Natural killer cell treated with Interleukin-12 subunit alpha and Interleukin-12 subunit beta and Interleukin-15 and Interleukin-18, amount 100 ng/mL, for 72 hours (primary cell): ENCODE measurements at regions not wholly inside any gene's neighbourhood (a gene's known extent, or its start where the extent isn't known, plus 50 kb on each side); places are given as distances from the start of the nearest gene placed in this dataset.
A peak's percentile ranks its signal among the peaks of the same experiment; 100 is the strongest.

Experiments
- ATAC-seq, 2 donors: fragments of 150-1000 bp; cut with Tn5 transposase in 1 of 2; sonication (Bioruptor Pico), chemical (Tn5 transposase) in 1 of 2; 2 replicates each; pipeline ENCODE4 v1.10.0; 2021
- DNase-seq: peaks from one replicate; pipeline ENCODE4 v3.0.0; 2022; ENCODE audit warnings: low spot score
- H3K27ac Mint-ChIP-seq, 2 donors: 1 replicate in 1 of 2; 2 replicates in 1 of 2; pipeline ENCODE4 v1.8.0; 2022; ENCODE audit warnings: mixed read lengths in 2 of 2, mild to moderate bottlenecking in 1 of 2, moderate library complexity in 1 of 2
- H3K27me3 Mint-ChIP-seq, 2 donors: 1 replicate in 1 of 2; 2 replicates in 1 of 2; pipeline ENCODE4 v1.8.0; 2022; ENCODE audit warnings: mixed read lengths in 2 of 2
- H3K36me3 Mint-ChIP-seq: one replicate; pipeline ENCODE4 v1.8.0; 2022; ENCODE audit warnings: mixed read lengths
- H3K4me1 Mint-ChIP-seq, 2 donors: 1 replicate in 1 of 2; 2 replicates in 1 of 2; pipeline ENCODE4 v1.8.0; 2022; ENCODE audit warnings: low read depth in 2 of 2, mixed read lengths in 2 of 2, mild to moderate bottlenecking in 1 of 2
- H3K4me3 Mint-ChIP-seq: one replicate; pipeline ENCODE4 v1.8.0; 2022; ENCODE audit warnings: mixed read lengths
- H3K9me3 Mint-ChIP-seq: 2 replicates; pipeline ENCODE4 v1.8.0; 2022; ENCODE audit warnings: mixed read lengths

DNA sequence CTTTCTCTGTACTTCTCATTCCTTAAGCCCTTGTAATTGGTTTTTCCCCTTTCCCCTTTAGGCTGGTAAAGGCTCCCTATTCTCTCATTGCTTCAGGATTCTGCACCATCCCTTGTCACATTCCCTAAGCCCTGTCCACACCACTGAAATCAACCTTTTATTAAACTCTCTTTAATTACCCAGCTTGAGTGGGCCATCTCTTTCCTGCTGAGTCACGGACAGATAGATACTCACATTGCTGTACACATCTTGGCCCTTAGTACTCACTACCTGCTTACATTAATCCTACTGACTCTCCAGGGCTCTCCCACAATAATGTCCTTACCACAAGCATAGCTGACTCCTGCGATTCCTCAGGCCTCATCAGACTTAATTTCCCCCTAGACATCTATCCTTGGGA, 94.0 kb upstream of the PCGF5 start:
- H3K4me3 Mint-ChIP-seq, result no peak overlapping the region
- H3K36me3 Mint-ChIP-seq, result no peaks in the 10 kb centered on the region
- ATAC-seq (no peak), DNase-seq (no peak)
- peaks cover 22 to 35% of the 10 kb centered on the region in 2 donors for H3K27me3 Mint-ChIP-seq
- H3K9me3 Mint-ChIP-seq, result no peaks in the 10 kb centered on the region
- no peak overlapping the region for H3K27ac Mint-ChIP-seq
- H3K4me1 Mint-ChIP-seq, result peaks cover 4 to 6% of the 10 kb centered on the region in 2 donors

DNA sequence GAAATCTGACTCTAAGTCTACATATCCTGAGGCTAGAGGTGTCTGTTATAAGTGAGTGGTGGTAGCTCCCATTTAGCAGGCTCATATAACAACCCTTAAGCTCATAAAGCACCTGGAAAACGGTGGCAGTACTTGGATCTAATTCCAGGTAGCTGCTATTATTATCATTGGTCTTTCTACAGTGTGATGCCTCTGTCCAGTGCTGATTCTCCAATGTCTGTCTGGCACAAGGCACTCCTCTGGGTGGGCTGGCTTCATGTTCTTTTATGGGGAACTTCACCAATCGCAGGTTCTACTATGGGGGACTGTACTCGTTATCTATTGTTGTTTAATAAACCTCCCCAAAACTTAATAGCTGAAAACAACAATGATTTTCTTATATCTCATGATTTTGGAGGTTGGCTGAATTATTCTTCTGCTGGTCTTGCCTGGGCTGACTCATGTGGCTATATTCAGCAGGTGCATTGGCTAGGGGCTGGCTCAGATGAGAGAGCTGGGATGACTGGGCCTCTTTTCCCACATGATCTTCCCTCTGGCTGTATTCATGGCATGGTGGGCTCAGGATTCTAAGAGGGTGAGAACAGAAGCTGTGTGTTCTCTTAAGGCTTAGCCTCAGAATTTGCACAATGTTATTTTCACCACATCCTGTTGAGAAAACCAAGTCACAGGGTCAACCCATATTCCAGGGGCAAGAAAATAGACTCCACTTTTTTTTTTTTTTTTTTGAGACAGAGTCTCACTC, 93.0 kb upstream of the PCGF5 start:
- Mint-ChIP-seq H3K27ac (peak overlapping the region in 1 of 2 donors; percentile 46), H3K4me3 (no peak overlapping the region), H3K27me3 (peaks cover 21 to 33% of the 10 kb centered on the region in 2 donors), H3K9me3 (no peaks in the 10 kb centered on the region), H3K36me3 (no peaks in the 10 kb centered on the region), H3K4me1 (peaks cover 4 to 6% of the 10 kb centered on the region in 2 donors)
- no peak for ATAC-seq
- no peak for DNase-seq

DNA sequence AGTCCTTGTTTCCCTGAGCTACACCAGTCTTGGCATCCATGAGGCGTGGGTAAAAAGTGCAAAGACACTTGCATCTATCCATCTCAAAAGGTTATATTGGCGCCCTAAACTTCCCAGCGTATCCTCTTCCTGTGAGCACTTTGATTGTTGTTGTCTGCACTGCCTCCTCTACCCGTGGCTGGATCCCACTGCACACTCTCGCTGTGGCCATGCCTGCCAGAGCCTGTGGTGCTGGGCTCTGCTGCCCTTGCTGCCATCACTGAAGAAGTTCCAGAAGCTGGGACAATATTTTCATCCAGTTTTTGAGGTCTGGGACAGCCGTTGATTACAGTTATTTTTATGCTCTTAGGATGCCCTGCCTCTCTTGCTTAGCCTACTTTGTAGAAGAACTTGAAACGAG, 85.3 kb upstream of the PCGF5 start:
- no peak overlapping the region for H3K4me3 Mint-ChIP-seq

DNA sequence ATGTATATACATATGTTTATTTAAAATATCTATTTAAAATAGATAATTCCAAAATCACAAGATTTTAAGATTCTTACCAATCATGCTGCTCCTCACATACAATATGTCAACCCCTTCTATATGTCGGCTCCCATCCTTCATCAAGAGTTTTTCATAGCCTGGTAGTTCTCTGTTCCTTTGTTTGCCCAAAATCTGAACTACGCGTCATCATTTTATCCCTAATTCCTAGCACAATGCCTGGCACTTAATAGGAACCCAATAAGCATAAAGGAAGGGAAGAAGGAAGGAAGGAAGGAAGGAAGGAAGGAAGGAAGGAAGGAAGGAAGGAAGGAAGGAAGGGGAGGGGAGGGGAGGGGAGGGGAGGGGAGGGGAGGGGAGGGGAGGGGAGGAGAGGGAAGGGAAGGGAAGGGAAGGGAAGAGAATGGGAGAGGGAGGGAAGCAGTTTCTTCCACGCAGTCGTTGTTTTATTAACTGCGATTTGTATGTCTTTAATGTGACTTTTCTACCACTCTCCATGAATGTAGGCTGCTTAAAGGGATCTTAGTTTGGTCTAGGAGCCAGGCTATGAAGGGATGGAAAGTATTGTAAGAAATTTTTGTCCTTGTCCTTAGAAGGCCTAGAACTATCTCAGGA, 83.3 kb upstream of the PCGF5 start:
- H3K9me3 Mint-ChIP-seq, result no peaks in the 10 kb centered on the region
- ATAC-seq (no peak), DNase-seq (no peak)
- no peak overlapping the region for H3K27ac Mint-ChIP-seq
- H3K36me3 Mint-ChIP-seq, result no peaks in the 10 kb centered on the region
- no peak overlapping the region for H3K4me3 Mint-ChIP-seq
- H3K27me3 Mint-ChIP-seq, result peaks cover 5 to 7% of the 10 kb centered on the region in 2 donors
- H3K4me1 Mint-ChIP-seq, result peaks cover 0 to 9% of the 10 kb centered on the region in 2 donors

More for the DNA sequence above, 85.3 kb upstream of the PCGF5 start:
- Mint-ChIP-seq H3K9me3 (no peaks in the 10 kb centered on the region), H3K27ac (no peak overlapping the region), H3K4me1 (no peaks in the 10 kb centered on the region), H3K36me3 (no peaks in the 10 kb centered on the region), H3K27me3 (peaks cover 4 to 8% of the 10 kb centered on the region in 2 donors)
- DNase-seq (no peak), ATAC-seq (no peak)

DNA sequence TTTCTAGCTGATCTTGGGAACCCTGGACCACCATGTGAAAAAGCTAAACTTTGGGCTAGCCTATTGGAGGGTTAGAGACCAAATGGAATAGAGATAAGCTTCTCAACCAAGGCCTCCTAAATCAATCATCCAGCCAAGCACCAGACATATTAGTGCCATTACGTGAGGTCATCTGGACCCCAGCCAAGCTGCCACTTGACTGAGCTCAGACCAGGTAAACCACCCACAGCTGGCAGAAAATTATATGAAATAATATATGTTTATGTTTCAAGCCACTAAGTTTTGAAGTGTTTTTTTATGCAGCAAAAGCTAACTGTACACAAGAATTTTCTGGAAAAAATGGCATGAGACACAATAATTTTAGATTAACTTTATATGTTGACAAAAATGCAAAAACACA, 82.6 kb upstream of the PCGF5 start:
- H3K27me3 Mint-ChIP-seq, result peaks cover 5 to 7% of the 10 kb centered on the region in 2 donors
- H3K4me3 Mint-ChIP-seq, result no peak overlapping the region
- H3K4me1 Mint-ChIP-seq, result peaks cover 0 to 9% of the 10 kb centered on the region in 2 donors
- H3K27ac Mint-ChIP-seq, result no peak overlapping the region
- DNase-seq (no peak), ATAC-seq (no peak)
- no peaks in the 10 kb centered on the region for H3K9me3 Mint-ChIP-seq
- no peaks in the 10 kb centered on the region for H3K36me3 Mint-ChIP-seq

DNA sequence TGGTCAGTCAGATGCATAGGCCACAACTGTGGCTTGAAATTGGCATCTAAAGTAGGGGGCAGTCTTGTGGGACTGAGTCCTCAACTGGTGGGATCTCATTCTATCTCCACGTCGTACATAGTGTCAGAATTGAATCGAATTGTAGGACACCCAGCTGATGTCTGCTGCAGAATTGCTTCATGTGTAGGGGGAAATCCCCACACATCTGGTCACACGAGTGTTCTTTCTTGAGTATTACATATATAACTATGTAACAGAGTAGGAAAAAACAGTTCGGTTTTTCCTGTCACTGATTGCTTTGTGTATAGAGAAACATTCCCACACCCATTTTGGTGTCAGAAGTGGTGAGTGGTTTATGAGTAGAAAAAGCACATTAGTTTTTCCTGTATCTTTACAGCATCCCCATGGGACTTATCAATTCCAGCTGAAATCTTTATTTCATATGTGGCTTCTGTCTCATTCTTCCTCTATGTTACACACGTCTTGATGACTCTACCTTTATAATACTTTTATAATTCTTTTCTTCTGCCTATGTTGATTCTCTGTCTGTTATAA, 79.4 kb upstream of the PCGF5 start:
- Mint-ChIP-seq H3K4me3 (no peak overlapping the region), H3K36me3 (no peaks in the 10 kb centered on the region), H3K9me3 (no peaks in the 10 kb centered on the region), H3K27ac (peak overlapping the region in 1 of 2 donors; percentile 69), H3K27me3 (peaks cover 3 to 9% of the 10 kb centered on the region in 2 donors), H3K4me1 (peaks cover 0 to 16% of the 10 kb centered on the region in 2 donors)
- DNase-seq (no peak), ATAC-seq (no peak)

DNA sequence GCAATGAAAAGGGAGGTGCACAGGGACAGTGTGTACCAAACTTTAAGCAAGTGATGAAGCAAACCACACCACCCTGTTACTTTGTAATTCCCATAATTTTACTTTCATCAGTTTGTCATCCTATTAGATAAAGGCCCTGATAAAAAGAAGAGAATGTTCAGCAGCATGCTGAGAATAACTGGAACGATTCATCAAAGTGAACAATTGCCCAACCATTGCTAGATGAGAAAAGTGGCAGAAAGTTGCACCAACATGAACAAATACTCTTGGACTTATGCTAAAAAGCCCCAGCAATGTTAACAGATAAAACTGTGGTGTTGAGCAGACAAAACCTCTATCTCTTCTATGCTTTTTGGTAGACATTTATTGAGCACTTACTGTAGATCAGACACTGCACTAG, 75.5 kb upstream of the PCGF5 start:
- no peak for ATAC-seq
- Mint-ChIP-seq H3K4me3 (no peak overlapping the region), H3K36me3 (no peaks in the 10 kb centered on the region), H3K4me1 (peaks cover 0 to 16% of the 10 kb centered on the region in 2 donors), H3K27me3 (peaks cover 18 to 26% of the 10 kb centered on the region in 2 donors), H3K27ac (no peak overlapping the region), H3K9me3 (no peaks in the 10 kb centered on the region)
- no peak for DNase-seq

DNA sequence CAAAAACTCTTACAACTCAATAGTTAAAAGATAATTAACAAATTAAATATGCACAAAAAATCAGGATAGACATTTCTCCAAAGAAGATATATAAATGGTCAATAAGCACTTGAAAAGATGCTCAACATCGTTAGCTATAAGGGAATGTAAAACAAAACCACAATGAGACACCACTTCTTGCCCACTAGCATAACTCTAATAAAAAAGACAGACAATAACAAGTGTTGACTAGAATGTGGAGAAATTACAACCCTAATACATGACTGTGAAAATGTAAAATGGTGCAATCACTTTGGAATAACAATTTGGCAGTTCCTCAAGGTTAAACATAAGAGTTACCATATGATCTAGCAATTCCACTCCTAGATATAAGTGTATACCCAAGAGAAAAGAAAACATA, 74.3 kb upstream of the PCGF5 start:
- H3K27ac Mint-ChIP-seq, result no peak overlapping the region
- H3K27me3 Mint-ChIP-seq, result peaks cover 16 to 26% of the 10 kb centered on the region in 2 donors
- no peak for DNase-seq
- ATAC-seq, result no peak
- H3K4me1 Mint-ChIP-seq, result peaks cover 0 to 16% of the 10 kb centered on the region in 2 donors
- H3K36me3 Mint-ChIP-seq, result no peaks in the 10 kb centered on the region
- H3K4me3 Mint-ChIP-seq, result no peak overlapping the region
- no peaks in the 10 kb centered on the region for H3K9me3 Mint-ChIP-seq

DNA sequence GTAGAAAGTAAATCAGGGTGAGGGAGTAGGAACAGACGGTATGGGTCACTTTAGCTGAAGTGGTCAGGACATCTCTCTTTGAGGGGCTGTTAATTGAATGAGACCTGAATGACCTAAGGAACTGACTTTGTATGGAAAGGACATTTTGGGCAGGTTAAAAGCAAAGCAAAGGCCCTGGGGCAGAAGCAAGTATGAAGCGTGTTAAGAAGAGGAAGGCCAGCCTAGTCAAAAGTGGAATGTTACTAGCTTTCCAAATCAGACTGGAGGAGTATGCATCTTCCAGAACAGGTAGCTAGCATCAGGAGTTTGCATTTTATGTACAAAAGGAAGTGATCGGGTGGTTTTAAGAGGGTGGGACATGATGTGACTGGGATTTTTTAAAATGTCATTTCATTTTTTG, 70.9 kb upstream of the PCGF5 start:
- Mint-ChIP-seq H3K9me3 (no peaks in the 10 kb centered on the region), H3K4me3 (no peak overlapping the region), H3K27me3 (peaks cover 17 to 19% of the 10 kb centered on the region in 2 donors), H3K4me1 (no peaks in the 10 kb centered on the region), H3K36me3 (no peaks in the 10 kb centered on the region), H3K27ac (no peak overlapping the region)
- ATAC-seq (no peak), DNase-seq (no peak)

DNA sequence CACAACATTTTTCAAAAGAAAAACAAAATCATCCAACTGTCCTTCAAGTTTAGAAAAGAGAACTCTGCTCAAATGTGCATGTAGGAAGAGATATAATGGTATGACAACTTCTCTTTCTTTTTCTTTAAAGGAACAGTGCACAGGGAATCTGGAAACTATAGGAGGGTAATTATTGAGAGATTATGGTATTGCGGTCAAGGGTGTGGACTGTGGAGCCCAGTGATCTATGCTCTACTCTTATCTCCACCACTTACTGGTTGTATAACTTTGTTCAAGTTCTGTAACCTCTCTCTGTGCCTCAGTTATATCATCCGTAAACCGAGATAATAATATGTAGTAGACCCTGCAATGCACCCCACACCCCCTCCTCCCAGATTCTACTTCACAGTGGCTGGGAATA, 69.8 kb upstream of the PCGF5 start:
- Mint-ChIP-seq H3K27me3 (peaks cover 17 to 19% of the 10 kb centered on the region in 2 donors), H3K9me3 (no peaks in the 10 kb centered on the region), H3K4me3 (no peak overlapping the region), H3K27ac (no peak overlapping the region), H3K4me1 (no peaks in the 10 kb centered on the region), H3K36me3 (no peaks in the 10 kb centered on the region)
- no peak for ATAC-seq
- DNase-seq, result no peak

DNA sequence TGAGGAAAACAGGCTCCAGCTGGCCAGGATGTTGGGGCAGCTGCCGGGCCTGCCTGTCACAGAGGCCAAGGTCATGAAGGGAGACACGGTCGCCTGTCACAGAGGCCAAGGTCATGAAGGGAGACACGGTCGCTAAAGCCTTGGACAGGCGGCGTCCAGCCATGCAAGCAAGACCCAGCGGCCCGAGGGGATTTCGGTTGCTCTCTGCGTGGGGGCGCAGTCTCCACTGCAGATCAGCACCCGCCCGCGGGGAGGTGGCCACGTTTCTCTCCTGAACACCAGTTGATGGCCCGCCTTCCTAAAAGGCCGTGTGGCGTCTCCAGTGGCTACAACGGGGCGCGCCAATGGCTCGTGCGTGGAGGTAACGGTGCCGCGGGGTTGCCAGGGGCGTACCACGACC, 67.0 kb upstream of the PCGF5 start:
- DNase-seq (no peak), ATAC-seq (no peak)
- peaks cover 0 to 3% of the 10 kb centered on the region in 2 donors for H3K4me1 Mint-ChIP-seq
- no peaks in the 10 kb centered on the region for H3K9me3 Mint-ChIP-seq
- H3K27ac Mint-ChIP-seq, result peak overlapping the region in 1 of 2 donors; percentile 20
- no peaks in the 10 kb centered on the region for H3K36me3 Mint-ChIP-seq
- no peak overlapping the region for H3K4me3 Mint-ChIP-seq
- H3K27me3 Mint-ChIP-seq, result peaks cover 12 to 14% of the 10 kb centered on the region in 2 donors

DNA sequence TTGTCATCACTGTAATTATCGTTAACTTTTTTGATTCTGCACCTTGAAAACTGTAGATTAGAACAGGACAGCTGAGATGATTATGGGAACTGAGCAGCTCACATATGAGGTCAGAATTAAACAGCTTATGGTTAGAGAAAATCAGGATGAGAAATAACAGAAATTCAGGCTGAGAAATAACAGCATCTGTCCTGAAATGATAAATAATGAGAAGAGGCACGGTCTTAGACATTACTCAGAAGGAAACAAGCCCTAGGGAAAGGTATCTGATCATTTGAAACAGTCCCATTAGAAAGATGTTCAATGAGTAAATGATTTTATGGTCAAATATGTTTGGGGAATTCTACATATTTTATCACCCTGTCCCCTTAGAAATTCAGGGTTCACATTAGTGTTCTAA, 65.6 kb upstream of the PCGF5 start:
- Mint-ChIP-seq H3K4me3 (no peak overlapping the region), H3K4me1 (peaks cover 0 to 6% of the 10 kb centered on the region in 2 donors), H3K27ac (no peak overlapping the region), H3K36me3 (no peaks in the 10 kb centered on the region), H3K9me3 (no peaks in the 10 kb centered on the region), H3K27me3 (peaks cover under 1 to 8% of the 10 kb centered on the region in 2 donors)
- ATAC-seq, result no peak
- no peak for DNase-seq

DNA sequence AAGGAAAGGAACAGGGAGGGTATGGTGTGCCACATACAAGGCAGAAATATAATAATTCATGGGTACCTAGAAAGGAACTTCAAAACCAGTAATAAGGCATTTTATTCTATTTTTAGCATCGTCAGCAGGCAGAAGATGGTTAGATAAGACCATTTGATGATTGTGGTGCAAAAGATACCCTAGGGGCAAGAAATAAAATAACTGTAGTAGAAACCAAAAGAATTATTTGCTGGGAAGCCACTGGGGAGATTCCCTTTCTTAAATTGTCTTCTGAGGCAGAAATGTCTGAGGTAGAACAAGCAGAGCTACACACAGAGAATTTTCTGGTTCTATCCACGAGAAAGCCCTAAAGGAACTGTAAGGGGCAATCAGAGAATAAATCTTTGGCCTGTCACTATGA, 64.3 kb upstream of the PCGF5 start:
- DNase-seq (no peak), ATAC-seq (no peak)
- Mint-ChIP-seq H3K4me3 (no peak overlapping the region), H3K4me1 (peaks cover under 1 to 8% of the 10 kb centered on the region in 2 donors), H3K27ac (no peak overlapping the region), H3K27me3 (peaks cover 0 to 10% of the 10 kb centered on the region in 2 donors), H3K9me3 (no peaks in the 10 kb centered on the region), H3K36me3 (no peaks in the 10 kb centered on the region)

DNA sequence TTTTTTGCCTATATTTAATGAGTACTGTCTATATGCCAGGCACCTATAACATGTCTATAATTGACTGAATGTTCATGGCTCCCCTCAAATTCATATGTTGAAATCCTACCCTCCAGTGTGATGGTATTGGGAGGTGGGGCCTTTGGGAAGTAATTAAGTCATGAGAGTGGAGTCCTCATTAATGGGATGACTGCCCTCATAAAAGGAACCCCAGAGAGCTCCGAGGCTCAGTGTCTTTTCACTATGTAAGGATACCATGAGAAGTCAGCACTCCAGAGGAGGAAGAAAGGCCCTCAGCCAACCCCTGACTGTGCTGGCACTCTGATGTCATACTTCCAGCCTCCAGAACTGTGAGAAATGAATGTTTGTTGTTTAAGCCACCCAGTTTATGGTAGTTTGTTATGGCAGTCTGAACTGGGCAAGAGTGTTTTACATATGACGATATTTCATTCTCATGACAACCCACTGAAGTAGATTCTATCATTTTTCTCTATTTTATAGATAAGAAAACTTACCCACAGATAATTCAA, 61.1 kb upstream of the PCGF5 start:
- Mint-ChIP-seq H3K36me3 (no peaks in the 10 kb centered on the region), H3K27me3 (peaks cover 0 to 8% of the 10 kb centered on the region in 2 donors), H3K4me3 (no peak overlapping the region), H3K9me3 (no peaks in the 10 kb centered on the region), H3K27ac (no peak overlapping the region), H3K4me1 (peaks cover 16 to 19% of the 10 kb centered on the region in 2 donors)
- ATAC-seq (no peak), DNase-seq (no peak)
